Middle frontal gyrus (tissue), 1 donor: ENCODE measurements at regions not wholly inside any gene's neighbourhood (a gene's known extent, or its start where the extent isn't known, plus 50 kb on each side); places are given as distances from the start of the nearest gene placed in this dataset.

Experiments
- DNase-seq: peaks from one replicate; pipeline ENCODE4 v3.0.0-alpha.2; 2015; ENCODE audit warnings: low spot score; ENCODE audit errors: extremely low spot score

- DNase-seq, result no peak
Observed at GRCh38 chr4:19791422-19792123, 460.1 kb upstream of the SLIT2 start.

- no peak for DNase-seq
Observed at GRCh38 chr4:19786616-19787015, 465.1 kb upstream of the SLIT2 start.

- no peak for DNase-seq
Observed at GRCh38 chr4:19783667-19784223, 468.0 kb upstream of the SLIT2 start.

GRCh38 chr4:19780871-19781270 is 470.8 kb upstream of the SLIT2 start:
- DNase-seq, result no peak

- DNase-seq, result no peak
Observed at GRCh38 chr4:19776929-19777328, 474.8 kb upstream of the SLIT2 start.

GRCh38 chr4:19776021-19776459 is 475.7 kb upstream of the SLIT2 start:
- no peak for DNase-seq

DNA sequence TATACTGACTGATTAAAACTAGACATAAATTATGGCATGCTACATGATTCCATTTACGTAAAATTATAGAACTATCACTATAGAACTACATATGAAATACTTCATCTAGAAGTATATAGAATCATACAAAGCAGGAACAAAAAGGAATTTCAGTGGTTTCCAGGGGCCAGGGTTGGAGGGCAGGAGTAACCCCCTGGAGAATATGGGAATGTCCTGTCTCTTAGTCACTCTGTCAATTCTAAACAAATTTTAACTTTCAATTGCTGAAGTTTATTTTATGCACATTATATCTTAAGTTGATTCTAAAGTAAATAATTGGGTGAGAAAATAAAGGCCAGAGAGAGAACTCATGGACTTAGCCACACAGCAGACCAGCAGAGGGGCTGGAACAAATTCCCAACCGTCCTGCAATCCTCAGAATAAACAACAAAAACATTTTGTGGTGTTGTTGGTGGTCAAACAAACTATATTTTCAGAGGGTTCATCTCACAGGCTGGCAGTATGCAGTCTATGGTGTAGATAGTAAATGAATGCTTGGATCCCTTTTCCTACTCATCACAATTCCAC is 476.9 kb upstream of the SLIT2 start:
- DNase-seq, result no peak

- no peak for DNase-seq
Observed at GRCh38 chr4:19772581-19772980, 479.1 kb upstream of the SLIT2 start.

DNA sequence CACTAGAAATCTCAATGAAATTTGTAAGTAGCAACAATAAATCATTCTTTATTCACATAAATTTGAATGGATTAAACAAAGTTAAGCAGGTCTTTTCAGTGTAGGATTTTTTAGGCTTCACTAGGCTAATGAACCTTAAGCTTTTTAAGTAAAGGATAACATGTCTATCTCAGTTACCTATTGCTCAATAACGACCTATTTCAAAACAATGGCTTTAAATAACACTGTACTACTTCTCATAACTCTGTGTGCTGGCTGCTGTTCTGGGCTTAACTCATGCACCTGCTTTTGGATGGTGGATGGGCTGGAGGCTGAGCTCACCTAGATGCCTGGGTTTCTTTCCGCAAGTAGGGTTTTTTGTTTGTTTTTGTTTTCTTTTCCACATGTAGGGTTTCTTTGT is 495.0 kb upstream of the SLIT2 start:
- no peak for DNase-seq

DNA sequence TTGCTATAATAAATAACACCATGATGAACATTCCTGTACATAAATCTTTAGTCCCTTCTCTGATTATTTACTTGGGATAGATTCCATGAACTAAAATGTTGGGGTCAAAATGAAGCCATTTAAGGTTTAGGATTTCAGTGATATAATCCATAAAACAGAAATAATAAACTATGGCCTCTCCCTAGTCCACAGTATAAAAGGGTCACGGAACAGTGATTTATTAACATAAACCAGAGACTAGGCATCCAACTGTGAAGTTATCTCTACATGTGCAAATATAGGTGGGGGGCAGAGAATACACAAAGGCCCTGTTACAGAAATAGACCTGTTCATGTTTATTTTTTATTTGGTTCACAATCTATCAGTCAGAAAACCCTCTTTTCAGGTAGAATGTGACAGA is 499.1 kb upstream of the SLIT2 start:
- DNase-seq, result no peak

DNA sequence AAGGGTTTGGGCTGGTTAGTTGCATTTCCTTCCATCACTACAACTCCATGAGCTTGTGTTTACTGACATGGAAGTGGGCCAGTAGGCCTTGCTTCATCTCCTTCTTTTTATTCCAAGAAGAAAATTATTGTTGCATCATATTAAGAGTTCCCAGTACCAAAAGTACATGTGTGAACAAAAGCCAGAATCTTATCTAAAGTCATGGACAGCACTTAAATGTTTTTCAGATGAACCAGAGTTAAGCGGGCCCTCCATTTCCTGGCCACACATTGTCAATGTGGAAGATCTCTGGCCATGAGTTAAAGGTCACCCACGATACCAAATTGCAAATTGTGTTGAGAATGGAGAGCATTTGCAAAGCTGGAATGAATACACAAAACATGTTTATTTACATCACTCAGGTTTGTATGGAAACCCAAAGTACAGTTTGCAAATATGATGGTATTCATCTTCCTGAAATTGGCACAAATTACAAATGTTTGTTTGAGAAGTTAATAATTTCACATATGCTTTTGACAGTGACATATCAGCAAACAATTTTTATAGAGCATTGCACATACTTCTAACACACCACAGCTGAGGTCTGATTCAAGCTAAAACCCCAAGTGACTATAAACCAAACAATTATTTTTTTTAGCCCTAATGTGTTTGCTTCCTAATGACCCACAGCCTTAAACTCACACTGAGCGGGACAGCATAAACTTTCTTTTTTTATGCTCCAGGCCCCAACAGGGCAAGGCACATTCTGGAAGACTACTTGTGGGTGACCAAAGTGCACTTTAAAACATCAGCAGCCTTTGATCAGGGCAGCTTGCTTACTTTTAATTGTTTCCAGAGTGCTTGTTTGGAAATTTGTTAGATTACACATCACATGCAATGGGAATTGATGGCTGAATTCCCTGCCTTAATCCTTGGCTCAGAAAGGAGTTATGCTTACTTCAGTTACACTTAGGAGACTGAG is 502.9 kb upstream of the SLIT2 start:
- DNase-seq, result no peak

DNA sequence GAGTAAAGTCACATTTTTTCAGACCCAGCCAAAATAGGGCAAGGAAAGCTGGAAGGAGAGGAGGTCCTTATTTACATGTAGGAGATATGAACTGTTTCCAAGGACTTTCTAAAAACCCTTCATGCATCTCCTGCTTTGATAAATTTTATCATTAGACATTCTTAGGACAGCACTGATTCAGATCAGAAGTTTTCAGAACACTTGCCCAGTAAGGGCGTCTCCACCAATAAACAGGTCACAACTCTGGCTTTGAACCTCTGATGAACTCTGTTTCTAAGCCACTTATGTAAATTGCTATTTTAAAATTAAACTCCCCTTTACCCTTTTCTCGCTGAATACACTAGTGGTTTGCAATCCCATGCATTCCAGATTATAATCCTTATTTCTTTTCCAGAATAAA is 505.3 kb upstream of the SLIT2 start:
- no peak for DNase-seq

DNA sequence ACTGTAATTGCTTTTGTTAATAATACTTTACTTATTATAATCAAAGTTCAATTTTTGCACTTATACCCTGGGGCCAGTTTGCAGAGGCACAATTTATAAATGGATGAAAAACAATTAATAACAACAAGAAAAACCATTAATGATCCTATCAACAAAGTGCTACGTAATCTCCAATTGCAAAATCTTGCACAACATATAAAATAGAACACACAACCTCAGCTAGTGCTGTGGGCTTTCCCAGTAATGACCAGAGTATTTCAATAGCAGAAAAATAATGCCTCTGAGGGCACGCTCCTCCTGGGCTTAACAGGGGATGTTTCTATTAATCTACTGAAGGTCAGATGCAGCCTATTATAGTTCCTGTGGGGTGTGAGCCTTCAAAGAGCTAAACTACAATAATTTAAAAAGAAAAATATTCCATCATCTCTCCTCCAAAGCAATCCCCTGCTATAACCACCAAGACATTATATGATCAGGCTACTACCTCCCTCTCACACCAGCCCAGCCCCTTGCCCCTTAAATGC is 508.5 kb upstream of the SLIT2 start:
- no peak for DNase-seq

GRCh38 chr4:19739101-19739651 is 512.5 kb upstream of the SLIT2 start:
- no peak for DNase-seq

DNA sequence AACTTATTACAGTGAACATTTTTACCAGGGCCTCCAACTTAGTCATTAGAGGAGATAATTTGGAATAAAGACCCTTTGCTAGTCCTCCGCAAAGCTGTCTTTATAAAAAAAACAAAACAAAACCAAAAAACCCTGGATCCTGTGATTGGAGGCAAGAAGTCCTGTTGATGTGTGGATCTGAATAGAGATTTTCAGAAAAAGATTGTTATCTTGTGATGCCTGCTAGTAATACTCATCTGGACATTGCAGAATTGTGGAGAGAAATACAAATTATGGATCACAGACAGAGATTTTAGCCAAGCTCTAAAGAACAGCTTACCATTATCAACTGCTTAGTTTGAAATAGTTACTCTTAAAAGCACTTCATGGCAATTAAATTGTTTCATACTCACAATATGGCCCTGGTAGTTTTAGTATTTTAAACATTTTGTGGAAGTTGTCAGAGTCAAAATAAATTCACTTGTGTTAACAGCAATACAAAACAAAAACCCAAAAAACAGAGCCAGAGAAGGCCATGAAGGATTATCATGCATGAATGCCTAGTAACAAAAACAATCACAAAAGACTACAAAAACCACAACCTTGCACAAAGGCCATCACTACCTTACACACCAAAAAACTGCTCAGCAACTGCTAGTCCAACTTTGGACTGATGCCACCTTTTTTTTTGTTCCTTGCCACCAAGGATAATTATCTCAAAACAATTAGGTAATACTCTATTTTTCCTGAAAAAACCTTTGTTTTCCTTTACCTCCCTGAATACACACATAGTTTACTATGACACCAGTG is 514.5 kb upstream of the SLIT2 start:
- no peak for DNase-seq

- no peak for DNase-seq
Observed at GRCh38 chr4:19735012-19735411, 516.7 kb upstream of the SLIT2 start.

GRCh38 chr4:19729886-19730651 is 521.6 kb upstream of the SLIT2 start:
- DNase-seq, result no peak

DNA sequence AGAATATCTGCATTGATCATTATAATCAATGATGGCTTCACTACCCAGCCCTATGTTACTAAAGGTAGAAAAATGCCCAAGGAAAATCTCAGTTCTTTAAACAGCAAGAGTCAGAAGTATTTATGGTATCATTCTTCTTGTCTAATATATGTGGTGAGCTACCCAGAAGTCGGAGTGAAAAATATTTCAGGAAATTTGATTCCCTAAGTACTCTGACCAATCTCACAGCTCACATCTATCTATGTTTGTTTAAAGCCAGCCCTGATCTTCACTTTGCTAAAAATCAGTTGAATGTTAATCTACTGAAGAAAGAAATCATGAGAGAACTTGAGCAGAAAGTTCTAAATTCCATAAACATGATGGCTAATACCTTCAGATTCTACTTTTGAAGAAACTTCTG is 522.9 kb upstream of the SLIT2 start:
- DNase-seq, result no peak

DNA sequence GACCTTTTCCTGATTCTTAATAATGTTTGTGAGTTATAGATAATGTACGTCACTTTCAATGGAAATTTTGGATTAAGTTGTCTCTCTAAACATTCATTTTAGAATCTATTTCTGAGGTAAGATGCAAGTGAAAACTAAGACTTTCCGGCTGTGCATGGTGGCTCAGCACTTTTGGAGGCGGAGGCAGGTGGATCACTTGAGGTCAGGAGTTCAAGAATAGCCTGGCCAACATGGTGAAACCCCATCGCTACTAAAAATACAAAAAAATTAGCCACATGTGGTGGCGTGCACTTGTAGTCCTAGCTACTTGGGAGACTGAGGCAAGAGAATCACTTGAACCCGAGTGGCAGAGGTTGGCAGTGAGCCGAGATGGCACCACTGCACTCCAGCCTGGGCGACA is 524.6 kb upstream of the SLIT2 start:
- DNase-seq, result no peak

GRCh38 chr4:19725130-19725529 is 526.6 kb upstream of the SLIT2 start:
- DNase-seq, result no peak
